ENCODE measurements at regions not wholly inside any gene's neighbourhood (a gene's known extent, or its start where the extent isn't known, plus 50 kb on each side); places are given as distances from the start of the nearest gene placed in this dataset.
"Not testable (repeated sequence)": the region's sequence is repeated elsewhere in the genome, so short reads cannot be mapped to it uniquely, and the experiment has no call there.

DNA sequence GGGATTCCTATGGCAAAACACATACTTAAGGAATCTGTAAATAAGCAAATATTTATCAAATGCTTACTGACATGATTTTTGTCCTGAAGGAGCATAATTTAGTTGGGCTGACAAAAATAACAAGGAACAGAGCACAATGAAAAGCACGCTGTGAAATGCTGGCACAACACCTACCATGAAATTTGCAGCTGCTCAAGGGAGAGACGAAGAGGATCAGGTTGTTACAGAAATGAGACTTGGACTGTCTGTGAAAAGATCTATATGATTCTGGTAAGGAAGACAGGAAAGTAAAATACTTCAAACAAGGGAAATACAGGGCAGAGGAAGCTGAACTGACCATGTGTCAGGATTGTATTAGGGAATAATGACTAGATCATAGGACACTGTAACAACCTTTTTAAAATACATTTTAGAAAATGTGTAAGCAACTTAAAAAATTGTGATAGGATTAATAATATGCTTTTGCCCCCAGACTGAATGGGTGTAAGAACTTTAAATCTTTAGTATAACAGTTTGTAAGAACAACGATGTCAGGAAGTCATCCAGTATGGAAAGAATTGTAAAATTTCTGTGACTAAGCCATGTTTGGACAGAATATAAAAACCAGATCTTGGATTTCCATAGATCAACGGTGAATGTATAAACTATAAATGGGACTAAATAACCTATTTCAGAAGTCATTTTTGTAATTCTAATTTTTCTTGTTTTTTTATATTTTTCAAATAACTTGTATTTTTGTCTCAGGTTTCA lies 1556.0 kb downstream of the EFNB2 start:
- no peak overlapping the region for H3K4me3 ChIP-seq (ENCODE audit: low read depth, low read length)

DNA sequence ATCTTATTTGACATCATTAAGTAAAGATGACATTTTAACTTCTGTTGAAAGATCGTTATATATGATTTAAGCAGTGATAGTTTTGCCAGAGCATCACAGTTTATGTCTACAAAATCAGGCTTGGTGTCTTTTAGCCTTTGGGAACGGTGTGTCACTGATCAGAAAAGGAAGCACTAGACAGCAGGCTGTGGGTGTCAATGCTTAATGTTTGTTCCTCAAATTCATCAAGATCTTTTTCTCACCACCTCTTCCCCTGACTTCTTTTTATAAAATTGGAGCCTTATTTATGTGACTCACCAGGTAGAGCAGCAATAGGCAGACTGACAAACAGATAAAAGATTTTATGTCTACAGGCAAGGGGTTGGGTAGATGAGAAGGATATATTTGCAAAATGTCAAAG lies 1558.5 kb downstream of the EFNB2 start:
- no peak overlapping the region for H3K4me3 ChIP-seq (ENCODE audit: low read depth, low read length)

DNA sequence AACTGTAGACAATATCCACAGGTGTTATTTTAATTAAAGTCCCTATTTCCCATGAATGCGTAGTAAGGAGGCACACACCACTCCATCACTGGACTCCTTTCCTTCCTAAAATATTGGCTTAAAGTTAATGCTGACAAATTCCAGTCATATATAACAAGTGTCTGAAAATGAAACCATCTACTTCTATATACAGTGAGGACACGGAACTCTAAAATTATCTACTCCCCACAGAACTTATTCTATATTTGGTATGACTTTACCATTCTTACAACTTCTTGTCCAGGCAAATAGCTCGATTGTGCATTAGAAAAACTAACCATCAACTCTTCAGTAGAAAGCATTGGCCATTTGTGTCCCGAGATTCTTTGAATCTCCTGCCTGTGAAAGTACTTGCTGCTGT lies 1560.2 kb downstream of the EFNB2 start:
- H3K4me3 ChIP-seq (ENCODE audit: low read depth, low read length) = no peak overlapping the region

DNA sequence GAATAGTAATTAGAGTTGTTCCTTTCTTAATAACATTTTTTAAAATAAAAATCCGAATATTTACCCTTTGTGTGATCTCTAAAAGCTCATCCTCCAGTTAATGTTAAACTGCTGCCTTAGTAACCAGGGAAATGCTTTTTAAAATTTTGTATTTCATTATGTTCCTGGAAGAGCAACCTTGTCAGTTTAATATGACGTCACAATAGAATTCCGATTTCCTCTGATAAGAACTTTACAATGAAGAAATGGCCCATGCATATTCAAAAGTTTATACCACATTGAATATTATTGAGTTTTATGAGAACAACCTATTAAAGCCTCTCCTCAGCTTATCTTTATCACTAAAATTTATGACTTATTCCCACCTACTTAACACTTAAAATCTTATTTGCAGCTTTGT lies 1566.6 kb downstream of the EFNB2 start:
- H3K4me3 ChIP-seq (ENCODE audit: low read depth, low read length) = no peak overlapping the region

DNA sequence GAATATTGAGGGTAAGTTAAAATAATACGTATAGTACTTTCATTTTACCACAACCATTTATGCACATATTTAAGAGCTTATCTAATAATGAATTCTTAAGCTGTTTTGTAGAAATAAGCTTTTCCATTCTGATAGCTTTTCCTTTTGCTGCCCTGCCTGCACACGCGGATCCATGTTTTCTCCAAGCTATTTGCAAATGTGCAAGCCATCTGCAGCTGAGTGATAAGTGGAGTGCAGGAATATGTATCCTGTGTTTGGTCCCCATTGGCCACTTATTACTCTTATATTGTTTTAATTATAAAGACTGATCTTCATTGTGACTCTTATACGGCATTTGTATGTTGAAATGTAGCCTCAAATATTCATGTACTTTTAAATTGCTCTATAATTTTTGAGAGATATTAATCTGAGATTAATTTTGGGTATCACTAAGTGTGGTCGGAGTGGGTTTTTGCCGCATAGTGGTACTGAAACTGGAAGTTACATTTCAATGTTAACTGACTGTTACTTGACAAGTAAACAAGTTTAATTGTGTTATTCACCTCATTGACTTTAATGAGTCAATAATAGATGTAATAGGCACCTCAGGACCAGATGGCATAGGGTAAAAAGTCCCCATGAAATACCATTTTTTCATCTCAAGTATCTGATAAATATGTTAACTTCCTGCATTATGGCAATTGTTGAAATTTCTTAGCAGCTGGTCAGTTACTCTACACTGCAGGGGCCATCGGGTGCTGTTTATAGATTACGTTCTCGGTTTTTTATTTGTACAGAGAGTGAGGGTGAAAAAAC lies 1567.4 kb downstream of the EFNB2 start:
- H3K4me3 ChIP-seq (ENCODE audit: low read depth, low read length) = no peak overlapping the region

DNA sequence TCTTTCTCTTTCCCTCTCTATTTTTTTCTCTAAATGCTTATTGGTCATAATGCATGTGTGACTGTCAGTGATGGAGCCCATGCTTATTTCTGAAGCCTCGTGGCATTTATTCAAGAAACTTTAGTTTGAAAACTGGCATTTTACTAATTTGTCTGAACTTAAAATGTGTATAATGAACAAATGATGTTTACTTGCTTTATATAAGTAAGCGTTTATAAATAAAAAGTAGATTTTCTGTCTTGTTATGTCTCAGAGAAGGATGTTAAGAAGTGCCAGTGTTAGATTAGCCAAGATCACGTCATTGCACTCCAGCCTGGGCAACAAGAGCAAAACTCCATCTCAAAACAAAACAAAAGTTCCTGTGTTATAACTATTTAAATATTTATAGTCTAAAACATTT lies 1568.1 kb downstream of the EFNB2 start:
- H3K4me3 ChIP-seq (ENCODE audit: low read depth, low read length) = no peak overlapping the region

DNA sequence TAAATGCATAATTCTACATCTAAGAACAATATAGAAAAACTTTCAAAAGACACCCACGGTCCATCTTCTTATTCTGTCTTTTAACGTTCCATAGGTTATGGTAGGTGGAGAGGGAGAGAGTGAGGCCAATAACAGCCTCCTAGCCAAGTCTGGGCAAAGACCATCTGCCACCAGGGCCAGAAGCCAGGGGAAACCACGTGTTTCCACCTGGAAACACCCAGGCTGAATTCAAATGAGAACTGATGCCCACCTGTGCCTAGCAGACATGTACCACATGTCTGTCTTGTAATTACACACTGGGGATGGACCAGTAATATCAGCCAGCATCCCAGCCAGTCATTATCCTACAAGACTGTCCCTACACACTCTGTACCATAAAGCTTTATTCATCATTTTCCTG lies 1573.1 kb downstream of the EFNB2 start:
- H3K4me3 ChIP-seq (ENCODE audit: low read depth, low read length) = no peak overlapping the region

DNA sequence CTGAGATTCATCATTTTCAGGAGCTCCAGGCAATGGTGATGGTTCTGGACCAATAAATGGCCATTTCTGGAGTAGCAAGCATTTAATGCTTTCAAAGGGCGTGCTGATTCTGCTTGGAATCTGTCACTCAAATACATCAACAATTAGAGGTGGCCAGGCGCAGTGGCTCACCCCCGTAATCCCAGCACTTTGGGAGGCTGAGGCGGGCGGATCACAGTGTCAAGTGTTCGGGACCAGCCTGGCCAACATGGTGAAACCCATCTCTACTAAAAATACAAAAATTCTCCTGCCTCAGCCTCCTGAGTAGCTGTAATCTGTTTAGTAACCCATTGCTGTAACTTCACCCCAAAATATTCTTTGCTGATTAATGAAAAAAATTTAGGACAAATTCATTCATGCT lies 1574.2 kb downstream of the EFNB2 start:
- H3K4me3 ChIP-seq (ENCODE audit: low read depth, low read length) = no peak overlapping the region

DNA sequence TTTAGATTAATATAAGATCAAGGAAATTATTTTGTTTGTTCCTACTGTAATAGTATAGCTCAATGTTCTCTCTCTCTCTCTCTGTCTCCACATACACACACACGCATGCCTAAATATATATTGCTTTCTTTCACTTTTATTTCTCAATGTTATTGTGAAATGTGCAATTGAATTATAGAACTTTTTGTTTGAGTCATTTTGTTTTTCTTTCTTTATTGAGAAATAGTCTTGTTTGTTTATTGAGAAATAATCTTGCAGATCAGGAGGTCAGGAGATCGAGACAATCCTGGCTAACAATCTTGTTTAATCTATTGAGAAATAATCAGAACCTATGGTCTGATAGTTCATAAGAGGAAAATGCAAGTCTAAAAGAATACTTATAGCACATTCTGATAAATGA lies 1581.3 kb downstream of the EFNB2 start:
- no peak overlapping the region for H3K4me3 ChIP-seq (ENCODE audit: low read depth, low read length)

DNA sequence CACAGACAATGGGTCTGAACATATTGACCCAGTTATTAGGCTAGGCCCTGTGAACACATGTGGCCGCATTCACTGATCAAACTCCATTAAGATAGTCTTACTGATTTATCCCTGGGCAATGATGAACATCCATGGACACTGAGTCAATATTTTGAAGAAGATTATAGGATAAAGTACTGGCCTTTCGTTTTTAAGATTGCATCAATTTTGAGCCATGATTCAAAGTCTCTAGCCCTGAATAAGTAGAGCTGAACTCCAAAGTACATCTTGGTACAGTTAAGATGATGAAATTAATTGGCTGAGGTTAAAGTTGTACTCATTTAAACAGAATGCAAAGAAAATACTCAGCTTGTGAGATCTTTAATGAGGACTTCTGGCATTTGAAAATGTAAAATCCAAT lies 1581.9 kb downstream of the EFNB2 start:
- no peak overlapping the region for H3K4me3 ChIP-seq (ENCODE audit: low read depth, low read length)

DNA sequence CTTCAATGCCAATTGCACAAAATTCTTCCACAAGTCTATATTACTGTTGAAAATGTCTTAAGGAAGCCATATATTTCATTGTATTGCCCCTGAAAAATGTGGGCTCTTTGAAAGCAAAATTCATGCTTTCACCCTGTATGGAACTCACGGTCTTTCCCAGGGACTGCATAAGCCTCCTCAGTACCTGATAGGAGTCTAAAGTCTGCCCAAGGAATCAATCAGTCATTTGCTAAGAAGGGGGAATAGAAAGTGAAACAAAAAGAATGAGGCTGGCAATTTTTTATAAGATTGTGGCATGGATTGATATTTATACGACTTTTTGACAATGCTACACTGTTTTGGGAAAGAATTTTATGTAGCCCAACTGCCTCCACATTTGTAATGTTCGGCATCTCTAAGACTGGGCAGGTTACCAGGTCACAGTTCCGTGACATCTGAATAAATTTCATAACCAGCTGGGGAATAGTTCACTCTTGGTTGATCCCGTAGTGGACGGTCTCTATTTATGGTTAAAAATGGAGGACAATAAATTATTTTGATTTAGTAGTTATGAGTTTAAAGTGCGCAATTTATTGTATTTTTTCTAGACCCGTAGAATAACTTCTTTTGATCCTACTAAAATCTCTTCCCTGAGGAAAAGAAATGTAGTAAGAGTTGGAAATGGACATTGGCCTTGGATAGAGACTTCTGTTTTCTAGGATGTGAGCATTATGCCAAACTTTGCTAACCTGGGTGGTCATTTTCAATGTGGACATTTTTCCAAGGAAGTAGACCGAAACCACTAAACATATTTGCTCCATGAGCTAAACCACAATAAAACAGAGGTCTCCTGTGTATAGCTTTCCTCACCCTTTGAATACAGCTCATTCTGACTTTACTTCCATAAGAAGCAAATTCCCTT lies 1585.4 kb downstream of the EFNB2 start:
- no peak overlapping the region for H3K4me3 ChIP-seq (ENCODE audit: low read depth, low read length)

DNA sequence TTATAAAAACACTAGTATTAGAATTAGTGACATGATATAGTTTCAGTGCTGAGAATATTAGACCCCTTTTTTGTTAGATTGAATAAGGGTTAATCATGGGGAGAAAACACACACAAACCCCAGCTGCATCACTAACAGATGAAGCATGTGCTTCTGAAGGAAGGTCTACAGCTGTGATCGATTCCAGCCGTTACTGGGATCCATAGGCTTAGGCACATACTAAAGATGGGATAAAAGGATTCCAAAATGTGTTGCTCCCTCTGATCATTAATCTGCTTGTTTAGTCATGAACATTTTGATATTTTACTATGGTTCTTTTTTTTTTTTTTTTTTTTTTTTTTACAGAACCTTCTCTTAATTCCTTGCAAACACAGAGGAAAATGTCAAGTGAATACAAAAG lies 1591.3 kb downstream of the EFNB2 start:
- no peak overlapping the region for H3K4me3 ChIP-seq (ENCODE audit: low read depth, low read length)

DNA sequence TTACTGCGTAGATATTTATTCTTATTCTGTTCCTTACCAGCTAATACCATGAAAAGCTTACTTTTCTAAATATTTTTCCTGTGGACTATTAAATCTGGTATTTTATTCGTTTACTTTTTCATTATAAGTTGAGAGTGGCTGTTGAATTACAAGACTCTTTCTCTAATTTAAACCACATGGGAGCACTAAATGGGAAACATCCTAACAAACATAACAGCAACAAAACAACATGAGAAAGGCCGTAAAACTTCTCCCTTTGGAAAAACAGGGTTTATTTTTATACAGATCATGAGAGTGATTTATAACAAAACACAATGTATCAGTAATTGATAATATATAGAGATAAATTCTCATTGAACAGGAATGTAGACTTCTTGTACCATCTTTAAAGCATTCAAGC lies 1592.1 kb downstream of the EFNB2 start:
- no peak overlapping the region for H3K4me3 ChIP-seq (ENCODE audit: low read depth, low read length)

DNA sequence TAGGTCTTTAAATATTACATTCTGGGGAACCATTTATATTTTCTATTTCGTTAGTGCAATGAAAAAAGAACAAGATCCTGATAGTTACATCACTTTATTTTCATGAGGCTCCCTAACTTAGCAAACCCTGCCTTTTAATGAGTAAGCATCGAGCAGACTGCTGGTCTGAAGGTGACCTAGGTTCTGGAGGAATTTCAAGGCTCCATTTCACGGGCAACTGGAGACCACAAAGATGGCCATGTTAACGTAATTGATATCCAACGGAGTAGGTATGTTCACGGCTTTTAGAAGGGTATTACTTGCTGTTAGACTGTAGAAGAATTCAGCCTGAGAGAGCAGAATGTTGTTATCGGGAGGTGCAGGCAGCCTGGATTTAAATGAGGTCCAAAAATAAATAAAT lies 1597.6 kb downstream of the EFNB2 start:
- no peak overlapping the region for H3K4me3 ChIP-seq (ENCODE audit: low read depth, low read length)

DNA sequence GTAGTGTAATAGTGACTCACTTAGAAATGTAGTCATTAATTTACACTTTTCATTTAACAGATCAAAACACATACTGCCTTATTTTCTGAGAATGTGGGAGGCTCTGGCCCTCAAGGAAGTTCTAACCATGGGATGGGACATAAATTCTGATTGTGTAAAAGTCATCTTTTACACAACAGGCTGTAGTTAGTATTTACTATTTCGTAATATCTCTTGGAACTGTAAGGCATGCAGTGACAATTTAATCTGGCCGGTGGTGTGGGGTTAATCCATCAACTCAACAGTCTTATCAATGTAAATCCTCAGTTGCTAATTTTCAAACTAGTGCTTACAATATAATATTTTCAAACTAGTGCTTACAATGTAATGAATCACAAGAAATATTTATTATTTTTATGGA lies 1599.2 kb downstream of the EFNB2 start:
- no peak overlapping the region for H3K4me3 ChIP-seq (ENCODE audit: low read depth, low read length)

DNA sequence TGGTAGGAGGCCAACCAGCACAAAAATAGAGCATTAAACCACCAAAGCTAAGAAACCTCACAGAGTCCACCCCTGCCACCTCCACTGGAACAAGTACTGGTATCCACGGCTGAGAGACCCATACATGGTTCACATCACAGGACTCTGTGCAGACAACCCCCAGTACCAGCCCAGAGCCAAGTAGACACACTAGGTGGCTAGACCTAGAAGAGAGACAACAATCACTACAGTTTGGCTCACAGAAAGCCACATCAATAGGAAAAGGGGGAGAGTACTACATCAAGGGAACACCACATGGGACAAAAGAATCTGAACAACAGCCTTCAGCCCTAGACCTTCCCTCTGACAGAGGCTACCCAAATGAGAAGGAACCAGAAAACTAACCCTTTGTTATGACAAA lies 1614.9 kb downstream of the EFNB2 start:
- H3K4me3 ChIP-seq (ENCODE audit: low read depth, low read length) = not testable (repeated sequence)

DNA sequence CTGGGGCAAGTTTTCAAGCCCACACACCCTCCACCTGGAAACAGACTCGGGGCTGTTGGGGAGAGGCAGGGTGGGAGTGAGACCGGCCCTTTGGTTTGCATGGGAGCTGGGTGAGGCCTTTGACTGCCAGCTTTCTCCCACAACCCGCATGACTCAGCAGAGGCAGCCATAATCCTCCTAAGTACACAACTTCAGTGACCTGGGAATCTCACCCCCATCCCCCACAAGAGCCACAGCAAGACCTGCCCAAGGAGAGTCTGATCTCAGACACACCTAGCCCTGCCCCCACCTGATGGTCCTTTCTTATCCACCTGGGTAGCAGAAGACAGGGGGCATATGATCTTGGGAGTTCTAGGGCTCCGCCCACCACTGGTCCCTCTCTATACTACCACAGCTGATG lies 1615.4 kb downstream of the EFNB2 start:
- no peak overlapping the region for H3K4me3 ChIP-seq (ENCODE audit: low read depth, low read length)

DNA sequence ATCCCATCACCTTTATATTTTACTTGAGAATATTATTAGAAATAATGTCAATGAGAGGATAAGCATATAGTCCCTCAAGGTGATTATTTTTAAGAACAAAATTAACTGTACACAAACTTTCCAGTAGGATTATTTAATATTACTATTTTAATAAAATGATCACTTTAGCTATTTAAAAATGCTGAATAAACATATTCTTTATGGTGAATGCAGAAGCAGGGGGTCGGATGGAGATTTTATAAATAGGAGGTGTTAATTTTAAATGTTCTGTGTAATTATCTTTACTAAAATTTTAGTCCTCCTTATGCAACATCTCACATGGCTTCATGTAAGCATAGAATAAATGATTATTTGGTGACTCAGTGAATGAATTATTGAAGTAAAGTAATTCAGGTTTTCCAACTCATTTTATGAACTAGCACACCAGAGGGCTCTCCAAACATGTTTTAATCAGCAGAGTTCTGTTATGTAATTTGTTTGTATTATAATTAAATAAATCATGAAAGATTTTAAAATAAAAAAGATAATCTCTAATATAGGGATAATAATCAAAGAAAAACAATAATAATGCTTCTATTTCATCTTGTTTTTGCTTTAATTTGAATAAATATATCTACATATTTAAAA lies 1635.2 kb downstream of the EFNB2 start:
- no peak overlapping the region for H3K4me3 ChIP-seq (ENCODE audit: low read depth, low read length)

DNA sequence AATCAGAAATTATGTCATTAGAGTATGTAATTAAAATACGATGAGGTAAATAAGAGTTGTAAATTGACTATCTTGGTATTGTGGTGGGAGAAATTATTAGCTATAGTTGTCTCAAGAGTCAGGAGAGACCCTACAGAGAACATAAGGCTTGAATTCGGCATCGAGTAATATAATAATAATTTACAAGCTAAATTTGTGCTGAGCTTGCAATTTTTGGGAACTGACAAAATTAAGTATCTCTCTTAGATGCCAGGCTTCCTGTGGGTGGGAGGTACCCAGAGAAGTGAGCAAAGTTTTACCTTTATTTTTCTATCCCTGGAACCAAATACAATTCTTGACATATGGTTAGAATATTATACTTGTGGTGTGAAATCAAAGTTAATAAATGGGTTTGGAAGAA lies 1637.0 kb downstream of the EFNB2 start:
- H3K4me3 ChIP-seq (ENCODE audit: low read depth, low read length) = no peak overlapping the region

DNA sequence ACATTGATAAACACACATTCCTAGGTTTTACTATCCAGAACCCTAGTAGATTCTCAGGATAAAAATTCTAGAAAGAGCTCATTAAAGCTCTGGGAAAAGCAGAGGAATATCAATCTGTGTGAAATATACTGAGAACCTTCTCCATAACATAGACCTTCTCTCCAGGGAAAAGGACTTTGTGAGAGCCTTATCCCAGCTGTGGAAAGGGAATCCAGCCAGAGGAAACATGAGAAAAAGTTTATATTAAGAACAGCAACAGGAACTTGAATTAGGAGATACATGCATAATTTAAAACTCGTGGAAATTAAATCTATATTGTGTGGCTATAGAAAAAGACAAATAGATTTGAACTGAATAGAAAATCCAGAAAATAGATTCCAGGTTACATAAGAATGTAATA lies 1639.9 kb downstream of the EFNB2 start:
- H3K4me3 ChIP-seq (ENCODE audit: low read depth, low read length) = no peak overlapping the region

All from iPS-11a (cell line).